GM12873 (cell line): ENCODE measurements at regions not wholly inside any gene's neighbourhood (a gene's known extent, or its start where the extent isn't known, plus 50 kb on each side); places are given as distances from the start of the nearest gene placed in this dataset.

ENCODE experiments used
- TF ChIP-seq, protein P1 (sequence below): IDR thresholded peaks from 2 replicates; pipeline ENCODE4 v1.5.1; 2012; ENCODE audit warnings: low read depth, mild to moderate bottlenecking, moderate library complexity, low read length, control low read depth; ENCODE audit not compliant: insufficient read depth; ENCODE audit errors: missing control alignments

DNA sequence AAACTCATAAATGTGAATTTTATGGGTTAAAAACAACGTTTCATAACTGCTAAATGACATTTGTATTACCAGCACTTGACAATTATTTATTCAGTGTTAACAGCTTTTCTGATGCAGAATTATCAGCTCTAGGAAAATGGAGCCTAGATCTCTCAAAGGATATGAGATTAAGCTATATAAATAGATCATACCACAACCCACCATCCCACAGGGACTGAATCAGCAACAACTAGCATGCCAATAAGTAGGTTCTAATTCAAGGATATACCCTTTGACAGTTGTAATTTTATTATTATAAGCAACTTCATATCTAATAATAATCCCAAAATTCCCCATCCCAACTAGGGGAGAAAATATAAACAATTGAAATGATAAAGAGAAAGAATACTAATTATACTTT, 275.4 kb upstream of the RGS18 start:
- TF ChIP-seq, protein P1, sequence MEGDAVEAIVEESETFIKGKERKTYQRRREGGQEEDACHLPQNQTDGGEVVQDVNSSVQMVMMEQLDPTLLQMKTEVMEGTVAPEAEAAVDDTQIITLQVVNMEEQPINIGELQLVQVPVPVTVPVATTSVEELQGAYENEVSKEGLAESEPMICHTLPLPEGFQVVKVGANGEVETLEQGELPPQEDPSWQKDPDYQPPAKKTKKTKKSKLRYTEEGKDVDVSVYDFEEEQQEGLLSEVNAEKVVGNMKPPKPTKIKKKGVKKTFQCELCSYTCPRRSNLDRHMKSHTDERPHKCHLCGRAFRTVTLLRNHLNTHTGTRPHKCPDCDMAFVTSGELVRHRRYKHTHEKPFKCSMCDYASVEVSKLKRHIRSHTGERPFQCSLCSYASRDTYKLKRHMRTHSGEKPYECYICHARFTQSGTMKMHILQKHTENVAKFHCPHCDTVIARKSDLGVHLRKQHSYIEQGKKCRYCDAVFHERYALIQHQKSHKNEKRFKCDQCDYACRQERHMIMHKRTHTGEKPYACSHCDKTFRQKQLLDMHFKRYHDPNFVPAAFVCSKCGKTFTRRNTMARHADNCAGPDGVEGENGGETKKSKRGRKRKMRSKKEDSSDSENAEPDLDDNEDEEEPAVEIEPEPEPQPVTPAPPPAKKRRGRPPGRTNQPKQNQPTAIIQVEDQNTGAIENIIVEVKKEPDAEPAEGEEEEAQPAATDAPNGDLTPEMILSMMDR = no peak

DNA sequence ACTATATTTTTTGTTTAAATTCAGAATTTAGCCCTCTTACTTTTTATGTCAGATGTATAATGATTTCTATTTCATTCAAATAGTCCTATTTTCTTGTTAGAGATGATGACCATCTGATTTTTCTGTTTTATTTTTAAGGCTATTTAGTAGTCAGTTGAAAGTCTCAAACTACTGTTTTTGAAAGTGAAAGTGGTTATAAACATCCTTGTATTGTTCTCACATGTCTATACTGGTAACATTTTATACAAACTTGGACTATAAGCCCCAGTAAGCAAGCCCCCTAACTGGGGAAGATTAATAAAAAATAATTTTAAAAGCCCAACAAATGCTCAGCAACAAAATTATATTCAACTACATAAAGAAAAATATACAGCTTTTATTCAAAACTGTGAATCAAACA, 271.3 kb upstream of the RGS18 start:
- TF ChIP-seq, protein P1 = no peak

DNA sequence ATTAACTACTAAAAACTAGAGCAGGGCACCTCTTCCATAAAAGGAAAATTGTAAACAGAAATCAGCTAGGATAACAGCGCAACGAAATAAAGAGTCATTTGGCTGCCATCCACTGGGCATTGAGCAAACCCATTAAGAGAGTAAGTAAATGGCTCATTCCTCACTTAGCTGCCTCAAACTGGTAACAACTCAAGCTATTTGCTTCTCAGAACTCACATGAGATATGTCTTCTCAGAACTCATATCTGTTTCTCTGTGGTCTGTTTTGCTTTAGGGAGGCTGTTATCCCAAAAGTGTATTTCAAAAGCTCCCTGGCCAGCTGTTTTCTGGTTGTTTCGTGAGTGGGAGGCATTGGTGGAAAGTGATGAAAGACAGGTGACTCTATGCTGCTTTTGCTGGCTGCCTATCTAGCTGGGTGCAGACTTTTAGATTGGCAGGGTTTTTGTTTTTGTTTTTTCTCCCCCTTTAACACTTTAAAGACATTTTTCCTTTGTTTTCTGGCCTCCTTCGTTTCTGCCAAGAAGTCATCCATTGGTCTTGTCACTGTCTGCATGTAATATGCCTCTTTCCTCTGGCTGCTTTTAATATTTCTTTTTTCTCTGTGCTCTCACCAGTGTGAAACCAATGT, 269.2 kb upstream of the RGS18 start:
- TF ChIP-seq, protein P1 = no peak

DNA sequence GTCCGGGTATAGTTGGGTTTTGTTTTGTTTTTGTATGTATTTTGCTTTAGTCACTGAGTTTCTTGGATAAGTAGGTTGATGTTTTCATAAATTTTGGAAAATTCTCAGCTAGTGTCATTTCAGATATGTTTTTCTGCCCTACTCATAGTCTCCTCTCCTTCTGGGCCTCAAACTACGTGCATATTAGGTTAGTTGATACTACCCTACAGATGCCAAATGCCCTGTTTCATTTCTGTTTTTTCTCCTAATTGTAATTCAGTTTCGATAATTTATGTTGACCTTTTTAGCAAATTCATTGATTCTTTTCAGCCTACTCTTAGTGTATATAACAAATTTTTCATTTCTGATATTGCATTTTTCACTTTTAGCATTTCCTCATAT, 268.6 kb upstream of the RGS18 start:
- TF ChIP-seq, protein P1 = no peak

DNA sequence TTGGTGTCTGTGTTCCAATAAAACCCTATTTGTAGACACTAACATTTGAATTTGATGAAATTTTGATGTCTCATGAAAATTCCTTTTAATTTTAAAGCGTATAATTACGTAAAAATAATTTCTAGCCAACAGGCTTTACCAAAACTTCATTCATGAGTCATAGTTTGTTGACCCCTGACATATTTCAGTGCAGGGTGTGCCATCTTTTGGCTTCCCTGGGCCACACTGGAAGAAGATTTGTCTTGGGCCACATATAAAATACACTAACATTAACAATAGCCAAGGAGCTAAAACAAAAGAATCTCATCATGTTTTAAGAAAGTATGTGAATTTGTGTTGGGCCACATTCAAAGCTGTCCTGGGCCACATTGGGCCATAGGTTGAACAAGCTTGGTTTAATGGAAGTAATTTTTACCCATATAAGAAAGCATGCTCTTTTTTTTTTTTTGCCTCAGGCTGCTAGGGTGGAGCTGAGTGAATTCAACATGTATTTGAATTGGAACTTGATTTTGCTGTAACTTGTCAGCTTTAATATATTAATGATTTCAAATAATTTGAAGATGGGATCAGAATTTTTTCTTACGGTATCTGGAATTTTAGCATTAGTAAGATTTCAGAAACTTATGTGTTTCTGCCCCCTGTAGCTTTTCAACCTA, 267.7 kb upstream of the RGS18 start:
- TF ChIP-seq, protein P1 = no peak

DNA sequence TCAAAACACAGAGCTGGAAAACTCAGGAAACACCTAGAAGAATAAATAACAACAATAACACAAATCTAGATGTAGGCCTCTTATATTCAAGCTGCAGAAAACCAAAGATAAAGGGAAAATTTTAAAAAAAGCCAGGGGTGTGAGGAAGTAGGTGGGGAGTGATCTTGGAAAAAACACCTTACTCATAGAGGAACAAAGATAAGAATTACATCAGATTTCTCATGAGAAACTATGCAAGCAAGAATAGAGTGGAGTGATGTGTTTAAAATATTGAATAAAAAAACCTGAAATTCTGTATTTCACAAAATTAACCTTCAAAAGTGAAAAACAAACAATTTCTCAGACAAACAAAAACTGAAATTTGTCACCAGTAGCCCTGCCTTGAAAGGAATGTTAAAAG, 265.5 kb upstream of the RGS18 start:
- TF ChIP-seq, protein P1 = no peak

DNA sequence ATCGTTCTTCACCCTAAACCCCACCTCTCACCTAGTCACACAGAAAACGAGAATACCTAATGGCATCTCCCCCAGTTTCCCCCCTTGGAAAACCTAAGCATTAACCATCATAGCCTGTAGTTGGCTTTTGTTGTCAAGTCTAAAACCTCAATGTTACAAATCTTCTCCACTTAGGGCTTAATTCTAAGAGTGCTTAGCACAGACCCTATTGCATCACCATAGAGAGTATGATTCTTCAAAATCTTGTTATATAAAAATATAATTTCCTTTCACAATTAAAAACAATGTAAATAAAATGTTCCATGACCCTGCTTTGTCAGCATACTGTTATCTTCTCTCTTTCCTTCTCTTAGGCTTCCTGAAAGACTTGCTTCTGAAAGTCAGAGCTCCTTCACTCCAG, 263.2 kb upstream of the RGS18 start:
- TF ChIP-seq, protein P1 = no peak
